Mucosa of descending colon (tissue), 3 donors: ENCODE measurements at regions not wholly inside any gene's neighbourhood (a gene's known extent, or its start where the extent isn't known, plus 50 kb on each side); places are given as distances from the start of the nearest gene placed in this dataset.

Experiments used
- ATAC-seq: fragments of 200-7000 bp; cut with Tn5 transposase; one replicate; pipeline ENCODE4 v1.9.1; 2020; ENCODE audit warnings: mild to moderate bottlenecking, moderate library complexity
- DNase-seq, 3 donors: peaks; one replicate each; pipeline ENCODE4 v3.0.0-alpha.2; 2020
- H3K36me3 ChIP-seq: fragments of 200-600 bp; one replicate; pipeline ENCODE4 v1.8.0; 2021; ENCODE audit warnings: low read depth, mild to moderate bottlenecking
- H3K4me1 ChIP-seq: fragments of 200-600 bp; one replicate; pipeline ENCODE4 v1.8.0; 2021; ENCODE audit warnings: low read depth, mild to moderate bottlenecking
- H3K4me3 ChIP-seq: fragments of 200-600 bp; one replicate; pipeline ENCODE4 v1.8.0; 2021; ENCODE audit warnings: mild to moderate bottlenecking
- H3K9me3 ChIP-seq: fragments of 200-600 bp; one replicate; pipeline ENCODE4 v1.8.0; 2021; ENCODE audit warnings: mild to moderate bottlenecking
- CTCF ChIP-seq: fragments of 200-600 bp; IDR thresholded peaks from one replicate; pipeline ENCODE4 v1.8.0; 2022; ENCODE audit warnings: antibody characterized with exemption, mild to moderate bottlenecking
- intact Hi-C, 2 donors: fragments of 100-400 bp; cut with DNase I in 1 of 2; cut with micrococcal nuclease in 1 of 2; formaldehyde crosslinking; loops; one replicate each; pipeline versions ENCODE4 v1.11.0 to v1.11.1; 2022; cut with DNase I, micrococcal nuclease
- donor health status: DM: no; HTN: no; CAD: no; lungs with moderate emphysema.
- donor health status: DM: no; HTN: no; CAD: no.
- donor health status: DM: no; HTN: yes; CAD: no.

DNA sequence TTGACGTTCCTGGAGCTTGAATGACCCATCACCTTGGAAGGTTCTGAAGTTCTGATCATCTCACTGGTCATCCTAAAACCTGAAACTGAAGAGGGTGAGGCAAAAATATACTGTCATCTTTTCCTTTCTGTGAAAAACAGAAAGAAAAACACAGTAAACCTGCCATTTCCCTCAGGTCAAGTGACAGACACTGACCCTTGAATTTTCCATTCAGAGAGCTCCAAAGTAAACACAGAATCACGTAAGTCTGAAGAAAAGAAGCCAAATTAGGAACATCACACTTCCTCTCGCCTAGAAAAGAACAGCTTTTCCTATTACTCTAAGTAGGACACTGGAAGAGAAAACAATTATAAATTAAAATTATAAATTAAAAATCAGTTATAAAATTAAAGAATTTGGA lies 78.7 kb upstream of the TGFBR2 start:
- TF ChIP-seq CTCF: no peak
- Histone ChIP-seq H3K4me3 (no peak overlapping the region), H3K9me3 (no peaks in the 10 kb centered on the region), H3K4me1 (no peaks in the 10 kb centered on the region), H3K36me3 (no peaks in the 10 kb centered on the region)
- no peak for DNase-seq
- ATAC-seq: no peak
- intact Hi-C loops: no loop called here

DNA sequence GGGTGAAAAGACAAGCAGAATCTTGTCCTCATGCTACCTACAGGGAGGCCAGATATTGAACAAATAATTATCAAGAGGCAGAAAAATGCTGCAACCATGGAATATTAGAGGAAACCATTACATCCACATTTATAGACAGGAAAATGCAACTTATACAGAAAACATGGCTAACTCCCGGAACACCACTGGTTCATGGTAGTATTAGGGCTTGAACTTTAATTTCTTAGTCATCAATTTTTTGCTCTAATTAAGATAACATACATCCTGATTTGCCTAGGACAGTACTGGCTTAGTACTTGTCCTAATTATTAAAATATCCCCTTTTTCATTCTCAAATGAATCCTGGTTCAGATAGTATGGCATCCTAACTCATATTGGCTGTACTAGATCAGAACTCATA lies 76.3 kb upstream of the TGFBR2 start:
- H3K36me3 ChIP-seq: no peaks in the 10 kb centered on the region
- H3K9me3 ChIP-seq: no peaks in the 10 kb centered on the region
- no peaks in the 10 kb centered on the region for H3K4me1 ChIP-seq
- DNase-seq (no peak), ATAC-seq (no peak)
- no peak for TF ChIP-seq CTCF
- no peak overlapping the region for H3K4me3 ChIP-seq
- intact Hi-C loops: no loop called here

- no peak for TF ChIP-seq CTCF
- intact Hi-C loops: no loop called here
- ATAC-seq: no peak
These were observed 75.3 kb upstream of the TGFBR2 start for GRCh38 chr3:30531017-30531570.

GRCh38 chr3:30535525-30535924 lies 70.9 kb upstream of the TGFBR2 start:
- no peak for DNase-seq
- Histone ChIP-seq H3K4me1 (no peaks in the 10 kb centered on the region), H3K36me3 (no peaks in the 10 kb centered on the region), H3K9me3 (no peaks in the 10 kb centered on the region), H3K4me3 (no peak overlapping the region)
- ATAC-seq: no peak
- intact Hi-C loops: no loop called here
- no peak for TF ChIP-seq CTCF

More at GRCh38 chr3:30531017-30531570, 75.3 kb upstream of the TGFBR2 start:
- H3K36me3 ChIP-seq: no peaks in the 10 kb centered on the region
- H3K9me3 ChIP-seq: no peaks in the 10 kb centered on the region
- DNase-seq: no peak
- H3K4me3 ChIP-seq: no peak overlapping the region
- no peaks in the 10 kb centered on the region for H3K4me1 ChIP-seq

- no peaks in the 10 kb centered on the region for H3K9me3 ChIP-seq
- H3K4me3 ChIP-seq: no peak overlapping the region
- no peaks in the 10 kb centered on the region for H3K36me3 ChIP-seq
- no peaks in the 10 kb centered on the region for H3K4me1 ChIP-seq
- intact Hi-C loops: no loop called here
- no peak for TF ChIP-seq CTCF
- ATAC-seq: no peak
- no peak for DNase-seq
These were observed 67.6 kb upstream of the TGFBR2 start for GRCh38 chr3:30538791-30539190.

DNA sequence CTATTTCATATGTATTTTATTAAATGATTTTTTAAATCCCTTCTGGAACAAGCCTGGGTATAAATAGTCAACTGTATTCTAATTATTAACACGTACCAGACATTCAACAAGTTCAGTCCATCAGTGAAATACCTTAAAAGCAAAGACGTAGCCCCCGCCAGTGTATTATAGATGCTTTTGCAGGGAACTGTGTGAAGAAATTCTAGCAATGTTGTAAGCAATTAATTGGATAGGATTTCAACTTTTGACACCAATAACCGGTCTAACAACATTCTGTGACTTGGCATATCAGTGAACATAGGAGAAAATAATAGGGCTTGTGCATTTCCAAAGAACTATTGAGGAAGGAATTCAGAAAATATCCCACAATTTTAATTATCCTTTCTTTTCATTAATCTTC lies 67.2 kb upstream of the TGFBR2 start:
- no peak for DNase-seq
- intact Hi-C loops: no loop called here
- no peak for ATAC-seq
- no peaks in the 10 kb centered on the region for H3K4me1 ChIP-seq
- no peaks in the 10 kb centered on the region for H3K9me3 ChIP-seq
- no peaks in the 10 kb centered on the region for H3K36me3 ChIP-seq
- TF ChIP-seq CTCF: no peak
- H3K4me3 ChIP-seq: no peak overlapping the region
